ENCODE measurements at regions not wholly inside any gene's neighbourhood (a gene's known extent, or its start where the extent isn't known, plus 50 kb on each side); places are given as distances from the start of the nearest gene placed in this dataset.

GRCh38 chr1:232872738-232873137 is 67.5 kb downstream of the MAP10 start:
- H3K36me3 ChIP-seq (ENCODE audit: insufficient read depth, insufficient read length, low read length) = no peaks in the 10 kb centered on the region
- no peaks in the 10 kb centered on the region for H3K27me3 ChIP-seq (ENCODE audit: insufficient read depth, insufficient read length)
- H3K9ac ChIP-seq (ENCODE audit: insufficient read length, low read depth) = no peak overlapping the region
- H3K9me3 ChIP-seq (ENCODE audit: insufficient read depth, low read length) = no peaks in the 10 kb centered on the region
- no peak overlapping the region for H3K4me3 ChIP-seq (ENCODE audit: insufficient read length, low read depth)
- DNase-seq (ENCODE audit: low read depth, low spot score) = no peak
- H3K4me1 ChIP-seq (ENCODE audit: insufficient read depth, insufficient read length) = no peaks in the 10 kb centered on the region
- TF ChIP-seq YY1 (IDR thresholded peaks at IDR 0.05; ENCODE audit: insufficient read depth, insufficient read length) (no peak), ZNF274 (IDR thresholded peaks at IDR 0.05; ENCODE audit: low read depth, low read length) (no peak), SUZ12 (IDR thresholded peaks at IDR 0.05; ENCODE audit: extremely low read depth, insufficient read depth, insufficient read length) (no peak)

DNA sequence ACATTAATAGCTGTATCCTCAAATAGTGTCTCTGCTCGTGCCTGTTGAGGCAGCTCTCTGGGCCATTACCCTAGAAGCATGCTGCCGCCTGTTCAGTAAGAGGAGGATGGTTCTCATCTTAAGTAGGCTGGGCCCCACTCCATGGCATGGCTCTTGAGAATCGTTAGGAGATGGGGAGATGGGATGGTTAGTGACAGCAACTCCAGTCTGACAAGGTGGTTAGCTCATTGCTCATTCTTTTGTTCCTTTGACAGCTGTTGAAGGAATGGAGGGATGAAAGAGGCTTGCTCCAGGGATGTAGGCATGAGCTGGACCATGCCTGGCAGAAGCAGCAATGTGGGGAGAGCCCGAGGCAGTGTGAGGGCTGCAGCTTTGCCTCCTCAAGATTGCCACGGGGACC is 68.2 kb downstream of the MAP10 start:
- TF ChIP-seq YY1 (IDR thresholded peaks at IDR 0.05; ENCODE audit: insufficient read depth, insufficient read length) = no peak
- no peak for TF ChIP-seq SUZ12 (IDR thresholded peaks at IDR 0.05; ENCODE audit: extremely low read depth, insufficient read depth, insufficient read length)
- TF ChIP-seq ZNF274 (IDR thresholded peaks at IDR 0.05; ENCODE audit: low read depth, low read length) = no peak
- H3K4me1 ChIP-seq (ENCODE audit: insufficient read depth, insufficient read length) = no peaks in the 10 kb centered on the region

DNA sequence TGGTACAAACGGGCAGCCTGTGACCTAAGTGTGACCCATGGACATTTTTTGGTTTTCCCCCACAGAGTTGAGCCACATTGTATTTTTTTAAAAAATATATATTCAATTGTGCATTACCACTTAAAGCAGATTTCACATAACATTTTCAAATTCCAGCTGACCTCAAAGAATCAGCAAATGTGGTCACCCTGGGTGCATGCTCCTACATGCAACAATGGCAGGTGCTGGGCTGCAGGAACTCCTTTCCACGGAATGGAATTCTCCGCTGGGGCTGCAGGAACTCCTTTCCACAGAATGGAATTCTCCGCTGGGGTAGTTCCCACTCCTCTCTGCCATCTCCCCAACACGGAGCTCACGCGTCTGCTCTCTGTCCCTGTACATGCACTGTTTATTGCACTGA is 68.7 kb downstream of the MAP10 start:
- Histone ChIP-seq H3K27me3 (ENCODE audit: insufficient read depth, insufficient read length) (no peaks in the 10 kb centered on the region), H3K9me3 (ENCODE audit: insufficient read depth, low read length) (no peaks in the 10 kb centered on the region), H3K9ac (ENCODE audit: insufficient read length, low read depth) (no peak overlapping the region), H3K4me3 (ENCODE audit: insufficient read length, low read depth) (no peak overlapping the region), H3K4me1 (ENCODE audit: insufficient read depth, insufficient read length) (no peaks in the 10 kb centered on the region), H3K36me3 (ENCODE audit: insufficient read depth, insufficient read length, low read length) (no peaks in the 10 kb centered on the region)
- TF ChIP-seq SUZ12 (IDR thresholded peaks at IDR 0.05; ENCODE audit: extremely low read depth, insufficient read depth, insufficient read length) = no peak
- no peak for TF ChIP-seq ZNF274 (IDR thresholded peaks at IDR 0.05; ENCODE audit: low read depth, low read length)
- no peak for TF ChIP-seq YY1 (IDR thresholded peaks at IDR 0.05; ENCODE audit: insufficient read depth, insufficient read length)
- DNase-seq (ENCODE audit: low read depth, low spot score) = no peak

More for the DNA sequence above, 68.2 kb downstream of the MAP10 start:
- H3K9ac ChIP-seq (ENCODE audit: insufficient read length, low read depth) = no peak overlapping the region
- no peak overlapping the region for H3K4me3 ChIP-seq (ENCODE audit: insufficient read length, low read depth)
- no peaks in the 10 kb centered on the region for H3K9me3 ChIP-seq (ENCODE audit: insufficient read depth, low read length)
- no peak for DNase-seq (ENCODE audit: low read depth, low spot score)
- H3K36me3 ChIP-seq (ENCODE audit: insufficient read depth, insufficient read length, low read length) = no peaks in the 10 kb centered on the region
- no peaks in the 10 kb centered on the region for H3K27me3 ChIP-seq (ENCODE audit: insufficient read depth, insufficient read length)

DNA sequence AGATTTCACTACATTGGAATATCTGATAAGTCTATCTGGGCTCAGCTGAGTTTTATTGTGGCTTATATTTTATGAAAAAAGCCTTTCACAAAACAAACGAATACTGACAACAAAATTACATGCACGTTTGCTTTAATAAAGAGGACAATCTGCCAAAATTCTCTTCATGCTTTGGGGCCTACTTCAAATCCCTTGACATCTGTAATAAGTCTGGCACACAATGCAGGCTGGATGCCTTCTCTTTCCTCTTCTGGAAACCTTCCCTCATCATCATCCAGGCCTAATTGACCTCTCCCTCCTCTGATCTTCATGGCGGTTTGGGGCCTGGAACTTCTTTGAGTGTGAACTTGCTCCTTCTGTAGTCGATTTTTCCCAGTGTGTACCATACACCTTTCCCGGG is 70.3 kb downstream of the MAP10 start:
- H3K9ac ChIP-seq (ENCODE audit: insufficient read length, low read depth) = no peak overlapping the region
- H3K27me3 ChIP-seq (ENCODE audit: insufficient read depth, insufficient read length) = no peaks in the 10 kb centered on the region
- TF ChIP-seq YY1 (IDR thresholded peaks at IDR 0.05; ENCODE audit: insufficient read depth, insufficient read length) (no peak), ZNF274 (IDR thresholded peaks at IDR 0.05; ENCODE audit: low read depth, low read length) (no peak), SUZ12 (IDR thresholded peaks at IDR 0.05; ENCODE audit: extremely low read depth, insufficient read depth, insufficient read length) (no peak)
- no peaks in the 10 kb centered on the region for H3K36me3 ChIP-seq (ENCODE audit: insufficient read depth, insufficient read length, low read length)
- H3K4me1 ChIP-seq (ENCODE audit: insufficient read depth, insufficient read length) = no peaks in the 10 kb centered on the region
- no peak overlapping the region for H3K4me3 ChIP-seq (ENCODE audit: insufficient read length, low read depth)
- no peak for DNase-seq (ENCODE audit: low read depth, low spot score)
- no peaks in the 10 kb centered on the region for H3K9me3 ChIP-seq (ENCODE audit: insufficient read depth, low read length)

DNA sequence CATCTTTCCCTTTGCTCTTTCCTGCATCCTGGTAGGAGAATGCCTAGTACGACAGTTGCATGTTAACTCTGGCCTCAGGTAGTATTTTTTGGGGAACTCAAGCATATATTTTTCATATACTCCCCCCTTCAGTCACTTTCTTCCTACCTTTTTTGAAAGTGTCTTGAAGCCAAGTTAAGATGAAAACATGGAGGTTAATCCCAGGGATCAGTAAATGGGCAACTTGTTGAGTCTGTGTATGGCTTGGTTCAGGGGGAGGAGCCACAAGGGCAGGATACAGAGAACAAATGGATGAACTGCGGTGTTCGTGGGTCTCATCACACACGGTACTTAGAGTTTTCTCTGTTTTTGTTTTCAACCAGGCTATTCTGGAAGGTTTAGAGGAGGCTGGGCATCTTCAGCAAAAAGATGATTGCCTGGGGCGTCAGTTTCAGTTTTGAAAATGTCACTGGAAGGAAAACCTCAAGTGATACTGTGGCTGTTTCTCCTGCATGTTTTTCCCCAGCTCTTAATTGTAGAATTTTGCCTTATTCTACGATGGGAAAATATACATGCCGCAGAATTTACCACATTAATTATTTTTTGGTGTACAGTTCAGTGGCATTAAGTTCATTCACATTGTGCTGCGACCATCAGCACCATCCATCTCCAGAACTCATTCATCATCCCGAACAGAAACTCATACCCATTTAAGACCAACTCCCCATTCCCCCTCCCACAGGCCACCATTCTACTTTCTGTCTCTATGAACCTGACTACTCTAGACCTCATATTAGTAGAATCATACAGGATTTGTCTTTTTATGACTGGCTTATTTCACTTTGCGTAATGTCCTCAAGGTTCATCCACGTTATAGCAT is 71.5 kb downstream of the MAP10 start:
- Histone ChIP-seq H3K9me3 (ENCODE audit: insufficient read depth, low read length) (no peaks in the 10 kb centered on the region), H3K9ac (ENCODE audit: insufficient read length, low read depth) (no peak overlapping the region), H3K4me1 (ENCODE audit: insufficient read depth, insufficient read length) (no peaks in the 10 kb centered on the region), H3K27me3 (ENCODE audit: insufficient read depth, insufficient read length) (no peaks in the 10 kb centered on the region), H3K4me3 (ENCODE audit: insufficient read length, low read depth) (no peak overlapping the region), H3K36me3 (ENCODE audit: insufficient read depth, insufficient read length, low read length) (no peaks in the 10 kb centered on the region)
- DNase-seq (ENCODE audit: low read depth, low spot score) = no peak
- TF ChIP-seq SUZ12 (IDR thresholded peaks at IDR 0.05; ENCODE audit: extremely low read depth, insufficient read depth, insufficient read length) = no peak
- TF ChIP-seq ZNF274 (IDR thresholded peaks at IDR 0.05; ENCODE audit: low read depth, low read length) = no peak
- no peak for TF ChIP-seq YY1 (IDR thresholded peaks at IDR 0.05; ENCODE audit: insufficient read depth, insufficient read length)

DNA sequence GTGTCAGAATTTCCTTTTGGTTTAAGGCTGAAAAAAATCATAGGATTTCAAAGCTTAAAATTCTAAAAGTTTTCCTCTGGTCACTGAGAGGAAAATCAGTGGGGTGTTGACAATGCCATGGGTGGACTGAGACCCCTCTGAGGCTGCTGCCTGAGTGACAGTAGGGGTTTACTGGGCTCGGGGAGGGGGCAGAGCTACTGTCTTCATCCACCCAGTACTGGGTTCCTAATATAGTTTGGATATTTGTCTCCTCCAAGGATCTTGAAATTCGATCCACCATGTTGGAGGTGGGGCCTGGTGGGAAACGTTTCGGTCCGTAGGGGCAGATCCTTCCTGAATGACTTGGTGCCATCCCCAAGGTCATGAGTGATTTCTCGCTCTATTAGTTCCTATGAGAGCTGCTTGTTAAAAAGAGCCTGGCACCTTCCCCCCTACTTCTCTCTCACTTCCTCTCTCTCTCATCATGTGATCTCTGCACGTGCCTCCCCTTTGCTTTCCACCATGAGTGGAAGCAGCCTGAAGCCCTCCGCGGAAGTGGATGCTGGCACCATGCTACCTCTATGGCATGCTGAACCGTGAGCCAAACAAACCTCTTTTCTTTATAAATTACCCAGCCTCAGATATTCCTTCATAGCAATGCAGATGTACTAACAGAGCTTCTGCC is 72.3 kb downstream of the MAP10 start:
- Histone ChIP-seq H3K9ac (ENCODE audit: insufficient read length, low read depth) (no peak overlapping the region), H3K4me3 (ENCODE audit: insufficient read length, low read depth) (no peak overlapping the region), H3K27me3 (ENCODE audit: insufficient read depth, insufficient read length) (no peaks in the 10 kb centered on the region), H3K36me3 (ENCODE audit: insufficient read depth, insufficient read length, low read length) (no peaks in the 10 kb centered on the region), H3K4me1 (ENCODE audit: insufficient read depth, insufficient read length) (no peaks in the 10 kb centered on the region), H3K9me3 (ENCODE audit: insufficient read depth, low read length) (no peaks in the 10 kb centered on the region)
- DNase-seq (ENCODE audit: low read depth, low spot score) = no peak
- TF ChIP-seq SUZ12 (IDR thresholded peaks at IDR 0.05; ENCODE audit: extremely low read depth, insufficient read depth, insufficient read length) (no peak), YY1 (IDR thresholded peaks at IDR 0.05; ENCODE audit: insufficient read depth, insufficient read length) (no peak), ZNF274 (IDR thresholded peaks at IDR 0.05; ENCODE audit: low read depth, low read length) (no peak)

GRCh38 chr1:232878086-232878485 is 72.3 kb upstream of the NTPCR start:
- H3K9me3 ChIP-seq (ENCODE audit: insufficient read depth, low read length) = no peaks in the 10 kb centered on the region
- H3K4me1 ChIP-seq (ENCODE audit: insufficient read depth, insufficient read length) = no peaks in the 10 kb centered on the region
- DNase-seq (ENCODE audit: low read depth, low spot score) = no peak
- H3K9ac ChIP-seq (ENCODE audit: insufficient read length, low read depth) = no peak overlapping the region
- H3K36me3 ChIP-seq (ENCODE audit: insufficient read depth, insufficient read length, low read length) = no peaks in the 10 kb centered on the region
- TF ChIP-seq YY1 (IDR thresholded peaks at IDR 0.05; ENCODE audit: insufficient read depth, insufficient read length) (no peak), ZNF274 (IDR thresholded peaks at IDR 0.05; ENCODE audit: low read depth, low read length) (no peak), SUZ12 (IDR thresholded peaks at IDR 0.05; ENCODE audit: extremely low read depth, insufficient read depth, insufficient read length) (no peak)
- H3K4me3 ChIP-seq (ENCODE audit: insufficient read length, low read depth) = no peak overlapping the region
- H3K27me3 ChIP-seq (ENCODE audit: insufficient read depth, insufficient read length) = no peaks in the 10 kb centered on the region
